Trophoblast cell (in vitro differentiated cells and primary cell): ENCODE measurements at regions not wholly inside any gene's neighbourhood (a gene's known extent, or its start where the extent isn't known, plus 50 kb on each side); places are given as distances from the start of the nearest gene placed in this dataset.

Experiments
- DNase-seq, 2 donors: peaks; one replicate each; pipeline ENCODE4 v3.0.0-alpha.2; 2016
- H2AFZ ChIP-seq: 2 replicates; pipeline ENCODE4 v1.6.1; 2013; ENCODE audit warnings: low read length, moderate library complexity, mild to moderate bottlenecking; ENCODE audit not compliant: insufficient read depth, poor library complexity
- H2AK5ac ChIP-seq: 2 replicates; pipeline ENCODE4 v1.6.1; 2013; ENCODE audit warnings: mild to moderate bottlenecking, low read length
- H2BK120ac ChIP-seq: 2 replicates; pipeline ENCODE4 v1.6.1; 2013; ENCODE audit warnings: low read length, mild to moderate bottlenecking, moderate library complexity; ENCODE audit not compliant: insufficient read depth, poor library complexity
- H2BK12ac ChIP-seq: 2 replicates; pipeline ENCODE4 v1.6.1; 2013; ENCODE audit warnings: mild to moderate bottlenecking, low read length, moderate library complexity
- H2BK5ac ChIP-seq: 2 replicates; pipeline ENCODE4 v1.6.1; 2013; ENCODE audit warnings: low read length, low read depth, moderate library complexity, mild to moderate bottlenecking; ENCODE audit not compliant: poor library complexity
- H3K14ac ChIP-seq: 2 replicates; pipeline ENCODE4 v1.6.1; 2013; ENCODE audit warnings: mild to moderate bottlenecking, low read length
- H3K18ac ChIP-seq: 2 replicates; pipeline ENCODE4 v1.6.1; 2013; ENCODE audit warnings: mild to moderate bottlenecking, low read length
- H3K23ac ChIP-seq: 2 replicates; pipeline ENCODE4 v1.6.1; 2013; ENCODE audit warnings: low read length
- H3K27ac ChIP-seq: 2 replicates; pipeline ENCODE4 v1.5.1; 2013; ENCODE audit warnings: low read depth, mild to moderate bottlenecking, inconsistent platforms, low read length, moderate library complexity
- H3K27me3 ChIP-seq: 2 replicates; pipeline ENCODE4 v1.6.1; 2013; ENCODE audit warnings: inconsistent platforms, mild to moderate bottlenecking, low read length, moderate library complexity; ENCODE audit not compliant: insufficient read depth
- H3K36me3 ChIP-seq, 2 experiments: 1 replicate in 1 of 2; 2 replicates in 1 of 2; pipeline ENCODE4 v1.6.1; 2013; ENCODE audit warnings: low read length in 2 of 2, mild to moderate bottlenecking in 2 of 2, moderate library complexity in 1 of 2; ENCODE audit not compliant: insufficient read depth in 2 of 2, control insufficient read depth in 1 of 2
- H3K4ac ChIP-seq: 2 replicates; pipeline ENCODE4 v1.6.1; 2013; ENCODE audit warnings: low read depth, mild to moderate bottlenecking, low read length, moderate library complexity
- H3K4me1 ChIP-seq, 2 experiments: 1 replicate in 1 of 2; 2 replicates in 1 of 2; pipeline ENCODE4 v1.6.1; 2013; ENCODE audit warnings: low read length in 2 of 2, mild to moderate bottlenecking in 2 of 2, moderate library complexity in 1 of 2; ENCODE audit not compliant: insufficient read depth in 2 of 2, control insufficient read depth in 1 of 2
- H3K4me2 ChIP-seq: 2 replicates; pipeline ENCODE4 v1.6.1; 2013; ENCODE audit warnings: inconsistent platforms, mild to moderate bottlenecking, low read length, moderate library complexity
- H3K4me3 ChIP-seq: 2 replicates; pipeline ENCODE4 v1.5.1; 2013; ENCODE audit warnings: mild to moderate bottlenecking, low read depth, low read length, inconsistent platforms
- H3K79me1 ChIP-seq: one replicate; pipeline ENCODE4 v1.6.1; 2013; ENCODE audit warnings: low read length
- H3K79me2 ChIP-seq: 2 replicates; pipeline ENCODE4 v1.6.1; 2013; ENCODE audit warnings: low read length, mild to moderate bottlenecking; ENCODE audit not compliant: control insufficient read depth, insufficient read depth, poor library complexity
- H3K9ac ChIP-seq: 2 replicates; pipeline ENCODE4 v1.6.1; 2013; ENCODE audit warnings: mild to moderate bottlenecking, low read length
- H3K9me3 ChIP-seq: 2 replicates; pipeline ENCODE4 v1.6.1; 2013; ENCODE audit warnings: low read depth, mild to moderate bottlenecking, control low read depth, inconsistent platforms, low read length; ENCODE audit not compliant: insufficient read depth
- H4K12ac ChIP-seq: 2 replicates; pipeline ENCODE4 v1.6.1; 2013; ENCODE audit warnings: low read depth, mild to moderate bottlenecking, low read length, moderate library complexity
- H4K8ac ChIP-seq: 2 replicates; pipeline ENCODE4 v1.6.1; 2013; ENCODE audit warnings: low read depth, mild to moderate bottlenecking, low read length, moderate library complexity
- H4K91ac ChIP-seq: one replicate; pipeline ENCODE4 v1.6.1; 2013; ENCODE audit warnings: low read depth, mild to moderate bottlenecking, low read length, moderate library complexity
- WGBS: extraction: QIAGEN DNeasy Blood & Tissue Kit; methylation state at CpG from one replicate; pipeline ENCODE4 v1.1.7; 2013; ENCODE audit warnings: missing lambda C conversion rate; ENCODE audit not compliant: insufficient read length, insufficient coverage; ENCODE audit errors: extremely low coverage; 5-methylcytosine and 5-hydroxymethylcytosine counted together

- WGBS = no CpG with 5 or more reads among the region's 1 CpG
- Histone ChIP-seq H3K23ac (no peak overlapping the region), H2BK12ac (no peak overlapping the region), H3K27me3 (no peaks in the 10 kb centered on the region), H3K36me3 (no peaks in the 10 kb centered on the region), H3K4me1 (no peaks in the 10 kb centered on the region), H3K4me2 (no peak overlapping the region), H2BK5ac (no peak overlapping the region), H2AFZ (no peak overlapping the region), H2BK120ac (no peak overlapping the region), H2AK5ac (no peak overlapping the region), H3K4me3 (no peak overlapping the region), H3K14ac (no peak overlapping the region), H3K9me3 (no peaks in the 10 kb centered on the region), H4K8ac (no peak overlapping the region), H3K9ac (no peak overlapping the region), H3K79me2 (no peaks in the 10 kb centered on the region), H4K91ac (no peak overlapping the region), H3K79me1 (no peaks in the 10 kb centered on the region), H3K27ac (no peak overlapping the region), H3K4ac (no peak overlapping the region), H3K18ac (no peak overlapping the region), H4K12ac (no peak overlapping the region)
- DNase-seq = no peak
Observed at GRCh38 chr21:23045955-23046354, 2047.7 kb downstream of the NCAM2 start.

GRCh38 chr21:23067672-23068071 lies 2069.5 kb downstream of the NCAM2 start:
- Histone ChIP-seq H3K23ac (no peak overlapping the region), H3K36me3 (no peaks in the 10 kb centered on the region)
- no CpG with 5 or more reads among the region's 2 CpGs for WGBS

GRCh38 chr21:23083242-23083641 lies 2085.0 kb downstream of the NCAM2 start:
- Histone ChIP-seq H3K4me1 (no peaks in the 10 kb centered on the region), H3K9me3 (no peaks in the 10 kb centered on the region), H3K4me3 (no peak overlapping the region), H3K36me3 (no peaks in the 10 kb centered on the region), H3K18ac (no peak overlapping the region), H3K4ac (no peak overlapping the region), H3K23ac (no peak overlapping the region), H3K4me2 (no peak overlapping the region), H3K79me1 (no peaks in the 10 kb centered on the region), H2AFZ (no peak overlapping the region), H2BK5ac (no peak overlapping the region), H3K9ac (no peak overlapping the region), H2AK5ac (no peak overlapping the region), H2BK12ac (no peak overlapping the region), H2BK120ac (no peak overlapping the region), H3K14ac (no peak overlapping the region), H4K91ac (no peak overlapping the region), H4K8ac (no peak overlapping the region), H3K27ac (no peak overlapping the region), H3K27me3 (no peaks in the 10 kb centered on the region), H4K12ac (no peak overlapping the region), H3K79me2 (no peaks in the 10 kb centered on the region)
- no peak for DNase-seq
- no CpG with 5 or more reads among the region's 2 CpGs for WGBS

More at GRCh38 chr21:23067672-23068071, 2069.5 kb downstream of the NCAM2 start:
- DNase-seq = no peak
- H3K79me1 ChIP-seq = no peaks in the 10 kb centered on the region
- no peak overlapping the region for H2AFZ ChIP-seq
- no peaks in the 10 kb centered on the region for H3K79me2 ChIP-seq
- H2BK5ac ChIP-seq = no peak overlapping the region
- H3K4me3 ChIP-seq = no peak overlapping the region
- no peak overlapping the region for H2BK12ac ChIP-seq
- H2BK120ac ChIP-seq = no peak overlapping the region
- H2AK5ac ChIP-seq = no peak overlapping the region
- H4K91ac ChIP-seq = no peak overlapping the region
- H3K4ac ChIP-seq = no peak overlapping the region
- no peak overlapping the region for H3K27ac ChIP-seq
- H3K9ac ChIP-seq = no peak overlapping the region
- H3K14ac ChIP-seq = no peak overlapping the region
- no peaks in the 10 kb centered on the region for H3K9me3 ChIP-seq
- H4K12ac ChIP-seq = no peak overlapping the region
- H3K4me1 ChIP-seq = no peaks in the 10 kb centered on the region
- no peak overlapping the region for H3K18ac ChIP-seq
- no peak overlapping the region for H3K4me2 ChIP-seq
- H3K27me3 ChIP-seq = no peaks in the 10 kb centered on the region
- H4K8ac ChIP-seq = no peak overlapping the region

- H3K9me3 ChIP-seq = no peaks in the 10 kb centered on the region
- H3K4me2 ChIP-seq = no peak overlapping the region
- no peak overlapping the region for H4K8ac ChIP-seq
- H3K4me1 ChIP-seq = no peaks in the 10 kb centered on the region
- no peak overlapping the region for H2AK5ac ChIP-seq
- no peaks in the 10 kb centered on the region for H3K36me3 ChIP-seq
- H2AFZ ChIP-seq = no peak overlapping the region
- no peak overlapping the region for H2BK5ac ChIP-seq
- no CpG with 5 or more reads among the region's 2 CpGs for WGBS
- H3K27me3 ChIP-seq = no peaks in the 10 kb centered on the region
- DNase-seq = no peak
- H3K14ac ChIP-seq = no peak overlapping the region
- no peak overlapping the region for H3K9ac ChIP-seq
- H4K91ac ChIP-seq = no peak overlapping the region
- H3K79me2 ChIP-seq = no peaks in the 10 kb centered on the region
- no peak overlapping the region for H3K27ac ChIP-seq
- H3K4me3 ChIP-seq = no peak overlapping the region
- no peaks in the 10 kb centered on the region for H3K79me1 ChIP-seq
- no peak overlapping the region for H3K4ac ChIP-seq
- no peak overlapping the region for H3K18ac ChIP-seq
- no peak overlapping the region for H4K12ac ChIP-seq
- no peak overlapping the region for H3K23ac ChIP-seq
- H2BK12ac ChIP-seq = no peak overlapping the region
- no peak overlapping the region for H2BK120ac ChIP-seq
Observed at GRCh38 chr21:23093259-23093658, 2095.1 kb downstream of the NCAM2 start.
